ENCODE measurements at regions not wholly inside any gene's neighbourhood (a gene's known extent, or its start where the extent isn't known, plus 50 kb on each side); places are given as distances from the start of the nearest gene placed in this dataset.

- in situ Hi-C loops (cut with HindIII; ENCODE audit: low pct_ligation_motif_present, low sequenced_read_pairs), result no loop called here
- DNase-seq, result no peak
Observed at GRCh38 chr16:8310816-8311215, 279.5 kb downstream of the TMEM114 start.

DNA sequence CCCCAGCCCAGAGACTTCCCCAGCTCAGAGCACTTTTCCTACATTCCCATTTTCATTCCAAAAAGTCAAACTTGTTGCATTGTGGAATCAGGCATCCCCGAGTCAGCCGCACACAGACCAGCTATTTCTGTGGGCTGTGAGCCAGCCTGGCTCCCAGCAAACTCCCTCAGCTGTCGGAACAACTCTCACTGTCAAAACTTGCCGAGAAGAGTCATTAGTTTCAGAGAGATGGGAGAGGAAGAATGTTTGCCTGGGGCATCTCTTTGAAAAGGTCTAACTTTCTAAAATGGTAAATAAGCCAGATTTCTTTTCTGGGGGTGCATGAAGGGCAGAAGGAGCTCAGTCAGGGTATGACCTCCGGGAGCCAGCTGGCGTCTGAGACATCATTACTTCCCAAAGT lies 280.0 kb downstream of the TMEM114 start:
- in situ Hi-C loops (cut with HindIII; ENCODE audit: low pct_ligation_motif_present, low sequenced_read_pairs), result no loop called here
- H3K27me3 ChIP-seq (replicated peaks), result no peaks in the 10 kb centered on the region
- no peak overlapping the region for H3K27ac ChIP-seq
- H3K36me3 ChIP-seq (replicated peaks), result no peaks in the 10 kb centered on the region
- DNase-seq, result no peak
- no peak overlapping the region for H3K4me3 ChIP-seq (ENCODE audit: low read depth, low read length)
- TF ChIP-seq CTCF (IDR thresholded peaks at IDR 0.05; ENCODE audit: low read depth, low read length, missing control alignments), result no peak

More at GRCh38 chr16:8310816-8311215, 279.5 kb downstream of the TMEM114 start:
- no peaks in the 10 kb centered on the region for H3K36me3 ChIP-seq (replicated peaks)
- no peak overlapping the region for H3K4me3 ChIP-seq (ENCODE audit: low read depth, low read length)
- H3K27me3 ChIP-seq (replicated peaks), result no peaks in the 10 kb centered on the region
- TF ChIP-seq CTCF (IDR thresholded peaks at IDR 0.05; ENCODE audit: low read depth, low read length, missing control alignments), result no peak
- no peak overlapping the region for H3K27ac ChIP-seq

- no peak for TF ChIP-seq CTCF (IDR thresholded peaks at IDR 0.05; ENCODE audit: low read depth, low read length, missing control alignments)
- no peak overlapping the region for H3K4me3 ChIP-seq (ENCODE audit: low read depth, low read length)
- no peaks in the 10 kb centered on the region for H3K36me3 ChIP-seq (replicated peaks)
- DNase-seq, result no peak
- no peak overlapping the region for H3K27ac ChIP-seq
- in situ Hi-C loops (cut with HindIII; ENCODE audit: low pct_ligation_motif_present, low sequenced_read_pairs), result no loop called here
- no peaks in the 10 kb centered on the region for H3K27me3 ChIP-seq (replicated peaks)
Observed at GRCh38 chr16:8305201-8305600, 285.1 kb downstream of the TMEM114 start.

- Histone ChIP-seq H3K27me3 (replicated peaks) (no peaks in the 10 kb centered on the region), H3K4me3 (ENCODE audit: low read depth, low read length) (no peak overlapping the region), H3K27ac (no peak overlapping the region), H3K36me3 (replicated peaks) (no peaks in the 10 kb centered on the region)
- TF ChIP-seq CTCF (IDR thresholded peaks at IDR 0.05; ENCODE audit: low read depth, low read length, missing control alignments), result no peak
- in situ Hi-C loops (cut with HindIII; ENCODE audit: low pct_ligation_motif_present, low sequenced_read_pairs), result no loop called here
- DNase-seq, result no peak
Observed at GRCh38 chr16:8299635-8300034, 290.7 kb downstream of the TMEM114 start.

DNA sequence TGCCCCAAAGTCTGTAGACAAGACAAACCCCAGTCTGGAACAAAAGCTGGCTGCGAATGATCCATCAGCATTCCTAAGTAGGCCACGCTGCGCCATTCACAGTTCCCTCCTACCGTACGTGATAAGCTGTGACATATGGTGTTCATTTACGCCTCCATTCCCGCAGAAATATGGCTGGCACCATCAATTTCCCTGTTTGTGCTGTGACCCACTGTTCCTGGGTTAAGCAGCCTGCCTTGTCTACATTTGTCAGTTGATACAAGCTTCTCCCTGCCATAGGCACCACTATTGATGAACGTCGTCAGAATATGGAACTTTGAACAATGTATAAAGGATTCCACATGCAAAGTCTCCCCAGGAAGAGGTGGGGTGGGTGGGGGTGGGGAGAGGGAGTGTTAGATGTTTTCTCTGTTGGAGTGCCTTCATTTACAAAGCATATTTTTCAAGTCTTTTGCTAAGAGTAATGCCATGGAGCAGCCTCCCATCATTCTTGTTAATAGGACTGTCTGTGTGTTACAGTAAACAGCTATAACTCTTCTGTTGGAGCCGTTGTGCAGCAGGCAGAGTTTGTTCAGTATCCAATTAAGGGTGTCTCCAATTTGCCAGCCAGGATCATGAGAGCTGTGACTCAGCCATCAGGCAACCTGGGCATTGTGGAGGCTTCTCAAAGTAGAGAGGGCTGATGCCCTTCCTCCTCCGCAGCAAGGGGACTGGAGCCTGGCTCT lies 294.6 kb downstream of the TMEM114 start:
- Histone ChIP-seq H3K27me3 (replicated peaks) (no peaks in the 10 kb centered on the region), H3K4me3 (ENCODE audit: low read depth, low read length) (no peak overlapping the region), H3K36me3 (replicated peaks) (no peaks in the 10 kb centered on the region), H3K27ac (no peak overlapping the region)
- no peak for DNase-seq
- TF ChIP-seq CTCF (IDR thresholded peaks at IDR 0.05; ENCODE audit: low read depth, low read length, missing control alignments), result no peak
- in situ Hi-C loops (cut with HindIII; ENCODE audit: low pct_ligation_motif_present, low sequenced_read_pairs), result no loop called here

DNA sequence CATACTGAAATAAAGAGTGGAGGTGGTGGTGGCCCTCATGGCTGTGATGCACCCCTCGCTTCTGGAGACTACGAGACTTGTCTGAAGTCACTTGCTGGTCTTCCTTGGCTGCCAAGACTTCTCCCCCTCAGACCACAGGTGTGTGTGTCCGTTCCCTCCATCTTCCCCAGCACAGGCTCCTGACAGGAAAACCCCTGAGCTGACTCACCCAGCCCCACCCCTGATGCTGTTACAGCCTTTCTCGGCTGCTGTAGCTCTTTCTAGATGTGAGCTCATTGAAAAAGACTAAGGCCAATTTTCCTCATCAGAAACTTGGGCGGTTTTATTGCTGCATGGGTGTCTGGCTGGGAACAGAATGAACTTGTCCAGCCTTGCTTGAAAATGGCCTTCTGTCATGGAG lies 296.9 kb downstream of the TMEM114 start:
- no peak for DNase-seq
- TF ChIP-seq CTCF (IDR thresholded peaks at IDR 0.05; ENCODE audit: low read depth, low read length, missing control alignments), result no peak
- in situ Hi-C loops (cut with HindIII; ENCODE audit: low pct_ligation_motif_present, low sequenced_read_pairs), result no loop called here

More for the DNA sequence above, 296.9 kb downstream of the TMEM114 start:
- no peaks in the 10 kb centered on the region for H3K36me3 ChIP-seq (replicated peaks)
- no peaks in the 10 kb centered on the region for H3K27me3 ChIP-seq (replicated peaks)
- no peak overlapping the region for H3K27ac ChIP-seq
- no peak overlapping the region for H3K4me3 ChIP-seq (ENCODE audit: low read depth, low read length)

Measured in brain microvascular endothelial cell (primary cell).